Psoas muscle (tissue), 7 donors: ENCODE measurements at regions not wholly inside any gene's neighbourhood (a gene's known extent, or its start where the extent isn't known, plus 50 kb on each side); places are given as distances from the start of the nearest gene placed in this dataset.

Source experiments
- ATAC-seq, 4 donors: fragments of 200-7000 bp; cut with Tn5 transposase; one replicate each; pipeline ENCODE4 v1.9.1; 2020; ENCODE audit warnings: moderate library complexity in 3 of 4, mild to moderate bottlenecking in 2 of 4
- DNase-seq, 2 donors: peaks; one replicate each; pipeline ENCODE4 v3.0.0-alpha.2; 2020
- H3K27ac ChIP-seq: fragments of 200-600 bp; one replicate; pipeline ENCODE4 v1.8.0; 2022
- H3K27me3 ChIP-seq, 3 donors: fragments of 200-600 bp in 1 of 3; one replicate each; pipeline versions ENCODE4 v1.6.1 to v1.8.0; 2013 to 2022; ENCODE audit warnings: low read length in 2 of 3, mild to moderate bottlenecking in 2 of 3, moderate library complexity in 1 of 3; ENCODE audit not compliant: insufficient read depth in 3 of 3
- H3K36me3 ChIP-seq, 2 donors: fragments of 200-600 bp in 1 of 2; one replicate each; pipeline versions ENCODE4 v1.6.1 to v1.8.0; 2013 to 2022; ENCODE audit warnings: low read depth in 1 of 2, mild to moderate bottlenecking in 1 of 2, moderate library complexity in 1 of 2; ENCODE audit not compliant: insufficient read depth in 1 of 2
- H3K4me1 ChIP-seq: fragments of 200-600 bp; one replicate; pipeline ENCODE4 v1.8.0; 2022
- H3K4me3 ChIP-seq: fragments of 200-600 bp; one replicate; pipeline ENCODE4 v1.8.0; 2022; ENCODE audit warnings: mild to moderate bottlenecking
- H3K9me3 ChIP-seq: fragments of 200-600 bp; one replicate; pipeline ENCODE4 v1.8.0; 2022
- WGBS, 3 donors: extraction: QIAGEN DNeasy Blood & Tissue Kit; methylation state at CpG; one replicate each; pipeline versions ENCODE4 v1.1.6 to v1.1.7; 2013; 5-methylcytosine and 5-hydroxymethylcytosine counted together
- intact Hi-C, 2 donors: fragments of 100-400 bp; cut with DNase I; formaldehyde crosslinking; loops; one replicate each; pipeline versions ENCODE4 v1.11.0 to v1.14.2; 2022
- TF ChIP-seq, protein P1 (sequence below): fragments of 200-600 bp; IDR thresholded peaks from one replicate; pipeline ENCODE4 v1.8.0; 2022; ENCODE audit warnings: antibody characterized with exemption
- donor health status: healthy with polysubstance abuse.
- donor health status: DM: no; HTN: no; CAD: no; lungs with moderate emphysema.
- donor health status: Bipolar disorder and iron deficiency.
- donor health status: healthy.
- donor health status: DM: yes; HTN: yes; CAD: no.
- donor health status: DM: no; HTN: no; CAD: no.
- donor health status: DM: yes; HTN: yes; CAD: no.

GRCh38 chr3:110894574-110894973, 177.0 kb upstream of the NECTIN3 start:
- no peaks in the 10 kb centered on the region for H3K4me1 ChIP-seq
- TF ChIP-seq, protein P1, sequence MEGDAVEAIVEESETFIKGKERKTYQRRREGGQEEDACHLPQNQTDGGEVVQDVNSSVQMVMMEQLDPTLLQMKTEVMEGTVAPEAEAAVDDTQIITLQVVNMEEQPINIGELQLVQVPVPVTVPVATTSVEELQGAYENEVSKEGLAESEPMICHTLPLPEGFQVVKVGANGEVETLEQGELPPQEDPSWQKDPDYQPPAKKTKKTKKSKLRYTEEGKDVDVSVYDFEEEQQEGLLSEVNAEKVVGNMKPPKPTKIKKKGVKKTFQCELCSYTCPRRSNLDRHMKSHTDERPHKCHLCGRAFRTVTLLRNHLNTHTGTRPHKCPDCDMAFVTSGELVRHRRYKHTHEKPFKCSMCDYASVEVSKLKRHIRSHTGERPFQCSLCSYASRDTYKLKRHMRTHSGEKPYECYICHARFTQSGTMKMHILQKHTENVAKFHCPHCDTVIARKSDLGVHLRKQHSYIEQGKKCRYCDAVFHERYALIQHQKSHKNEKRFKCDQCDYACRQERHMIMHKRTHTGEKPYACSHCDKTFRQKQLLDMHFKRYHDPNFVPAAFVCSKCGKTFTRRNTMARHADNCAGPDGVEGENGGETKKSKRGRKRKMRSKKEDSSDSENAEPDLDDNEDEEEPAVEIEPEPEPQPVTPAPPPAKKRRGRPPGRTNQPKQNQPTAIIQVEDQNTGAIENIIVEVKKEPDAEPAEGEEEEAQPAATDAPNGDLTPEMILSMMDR = no peak
- H3K36me3 ChIP-seq = no peaks in the 10 kb centered on the region
- no peak overlapping the region for H3K4me3 ChIP-seq
- ATAC-seq = no peak
- DNase-seq = no peak
- WGBS, 3 donors = 90 to 92% (median 91%) methylated on average over 2 of the region's 2 CpGs
- intact Hi-C loops = no loop called here
- no peaks in the 10 kb centered on the region for H3K9me3 ChIP-seq
- H3K27ac ChIP-seq = no peak overlapping the region
- no peaks in the 10 kb centered on the region for H3K27me3 ChIP-seq

- DNase-seq = no peak
- Histone ChIP-seq H3K4me3 (no peak overlapping the region), H3K36me3 (no peaks in the 10 kb centered on the region), H3K9me3 (no peaks in the 10 kb centered on the region), H3K4me1 (no peaks in the 10 kb centered on the region), H3K27me3 (no peaks in the 10 kb centered on the region), H3K27ac (no peak overlapping the region)
- intact Hi-C loops = no loop called here
- ATAC-seq = no peak
- TF ChIP-seq, protein P1 = no peak
- 86 to 95% (median 93%) methylated on average over 1 of the region's 1 CpG for WGBS, 3 donors
These were observed 176.6 kb upstream of the NECTIN3 start for GRCh38 chr3:110895054-110895453.

- Histone ChIP-seq H3K4me1 (no peaks in the 10 kb centered on the region), H3K27ac (no peak overlapping the region), H3K36me3 (no peaks in the 10 kb centered on the region), H3K9me3 (no peaks in the 10 kb centered on the region), H3K27me3 (no peaks in the 10 kb centered on the region), H3K4me3 (no peak overlapping the region)
- TF ChIP-seq, protein P1 = no peak
- WGBS, 3 donors = 83 to 91% (median 86%) methylated on average over 2 of the region's 2 CpGs
- intact Hi-C loops = no loop called here
- DNase-seq = no peak
- ATAC-seq = no peak
These were observed 174.6 kb upstream of the NECTIN3 start for GRCh38 chr3:110897046-110897445.

DNA sequence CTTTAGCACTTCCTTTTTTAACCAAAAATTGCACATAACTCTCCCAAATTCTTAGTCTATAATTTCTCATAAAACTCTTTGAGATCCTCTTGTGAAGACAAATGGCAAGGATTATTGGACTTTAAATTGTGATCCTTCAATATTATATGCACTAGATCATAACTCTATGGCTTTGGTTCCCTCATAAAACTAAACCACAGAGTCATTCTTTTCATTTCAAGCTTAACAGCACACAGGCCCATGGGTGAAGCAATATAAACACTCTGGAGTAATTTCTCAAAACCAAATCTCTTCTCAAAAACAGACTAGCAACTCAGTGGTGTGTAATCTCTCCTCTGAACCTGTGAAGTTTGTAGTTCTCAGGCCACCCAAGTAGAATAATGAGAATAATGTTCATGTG, 171.0 kb upstream of the NECTIN3 start:
- DNase-seq (no peak), ATAC-seq (no peak)
- no peak overlapping the region for H3K4me3 ChIP-seq
- no peaks in the 10 kb centered on the region for H3K9me3 ChIP-seq
- H3K4me1 ChIP-seq = peaks cover 9% of the 10 kb centered on the region
- TF ChIP-seq, protein P1 = no peak
- no peaks in the 10 kb centered on the region for H3K27me3 ChIP-seq
- intact Hi-C loops = no loop called here
- H3K36me3 ChIP-seq = no peaks in the 10 kb centered on the region
- no peak overlapping the region for H3K27ac ChIP-seq

DNA sequence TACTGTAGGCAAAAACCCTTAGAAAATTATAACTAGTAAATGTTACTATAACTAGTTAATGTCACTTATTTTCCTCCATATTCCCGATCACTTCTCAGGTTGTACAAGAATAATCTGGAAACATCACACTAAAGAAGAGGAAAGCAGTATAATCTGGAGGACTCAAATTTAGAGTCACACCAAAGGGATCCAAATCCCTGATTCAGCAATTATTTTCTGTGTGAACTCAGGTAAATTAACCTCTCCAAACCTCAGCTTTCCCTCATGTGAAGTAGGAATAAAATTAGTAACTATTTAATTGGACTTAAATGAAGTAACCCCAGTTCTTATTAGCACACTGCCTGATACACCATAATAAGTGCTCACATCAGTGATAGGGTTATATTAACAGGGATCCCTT, 170.1 kb upstream of the NECTIN3 start:
- ATAC-seq (no peak), DNase-seq (no peak)
- intact Hi-C loops = no loop called here
- TF ChIP-seq, protein P1 = no peak
- Histone ChIP-seq H3K27ac (no peak overlapping the region), H3K9me3 (no peaks in the 10 kb centered on the region), H3K27me3 (no peaks in the 10 kb centered on the region), H3K4me3 (no peak overlapping the region), H3K4me1 (peaks cover 10% of the 10 kb centered on the region), H3K36me3 (no peaks in the 10 kb centered on the region)
- WGBS, 3 donors = 89 to 94% (median 92%) methylated on average over 1 of the region's 1 CpG
